HG02852 (cell line): ENCODE measurements at regions not wholly inside any gene's neighbourhood (a gene's known extent, or its start where the extent isn't known, plus 50 kb on each side); places are given as distances from the start of the nearest gene placed in this dataset.
A peak's percentile ranks its signal among the peaks of the same experiment; 100 is the strongest.
"Not testable (repeated sequence)": the region's sequence is repeated elsewhere in the genome, so short reads cannot be mapped to it uniquely, and the experiment has no call there.

ENCODE experiments used
- ATAC-seq: cut with Tn5 transposase; IDR thresholded peaks from one replicate; pipeline ENCODE4 v1.9.1; 2021; ENCODE audit warnings: mild to moderate bottlenecking, moderate library complexity; ENCODE audit not compliant: unreplicated experiment

- no peak for ATAC-seq
These were observed 108.6 kb downstream of the ZMAT1 start for GRCh38 chrX:101823236-101823635.

- ATAC-seq: not testable (repeated sequence)
These were observed 114.1 kb downstream of the ZMAT1 start for GRCh38 chrX:101817739-101818138.

GRCh38 chrX:101813200-101813599, 118.6 kb downstream of the ZMAT1 start:
- no peak for ATAC-seq

GRCh38 chrX:101803451-101803850, 128.4 kb downstream of the ZMAT1 start:
- ATAC-seq: no peak

GRCh38 chrX:101799387-101799786, 132.4 kb downstream of the ZMAT1 start:
- ATAC-seq: peak; percentile 99

- no peak for ATAC-seq
These were observed 128.3 kb upstream of the ARMCX2 start for GRCh38 chrX:101787934-101788333.

GRCh38 chrX:101785142-101785541, 125.5 kb upstream of the ARMCX2 start:
- no peak for ATAC-seq

GRCh38 chrX:101780421-101780820, 120.8 kb upstream of the ARMCX2 start:
- ATAC-seq: not testable (repeated sequence)

GRCh38 chrX:101774340-101774739, 114.7 kb upstream of the ARMCX2 start:
- peak; percentile 99 for ATAC-seq

- ATAC-seq: no peak
These were observed 104.9 kb upstream of the ARMCX2 start for GRCh38 chrX:101764538-101764937.

- ATAC-seq: peak; percentile 71
These were observed 99.3 kb upstream of the ARMCX2 start for GRCh38 chrX:101759000-101759399.

- ATAC-seq: no peak
These were observed 91.1 kb upstream of the ARMCX2 start for GRCh38 chrX:101750744-101751143.

- no peak for ATAC-seq
These were observed 89.8 kb upstream of the ARMCX2 start for GRCh38 chrX:101749436-101749835.

GRCh38 chrX:101745046-101745445, 85.4 kb upstream of the ARMCX2 start:
- no peak for ATAC-seq

- no peak for ATAC-seq
These were observed 84.4 kb upstream of the ARMCX2 start for GRCh38 chrX:101744085-101744484.

GRCh38 chrX:101740642-101741041, 81.0 kb upstream of the ARMCX2 start:
- no peak for ATAC-seq

- ATAC-seq: not testable (repeated sequence)
These were observed 79.2 kb upstream of the ARMCX2 start for GRCh38 chrX:101738867-101739266.

GRCh38 chrX:101738411-101738810, 78.8 kb upstream of the ARMCX2 start:
- not testable (repeated sequence) for ATAC-seq

GRCh38 chrX:101736651-101737050, 77.0 kb upstream of the ARMCX2 start:
- no peak for ATAC-seq

GRCh38 chrX:101732870-101733269, 73.2 kb upstream of the ARMCX2 start:
- no peak for ATAC-seq

- ATAC-seq: no peak
These were observed 70.3 kb upstream of the ARMCX2 start for GRCh38 chrX:101729986-101730385.
